ENCODE measurements at regions not wholly inside any gene's neighbourhood (a gene's known extent, or its start where the extent isn't known, plus 50 kb on each side); places are given as distances from the start of the nearest gene placed in this dataset.

DNA sequence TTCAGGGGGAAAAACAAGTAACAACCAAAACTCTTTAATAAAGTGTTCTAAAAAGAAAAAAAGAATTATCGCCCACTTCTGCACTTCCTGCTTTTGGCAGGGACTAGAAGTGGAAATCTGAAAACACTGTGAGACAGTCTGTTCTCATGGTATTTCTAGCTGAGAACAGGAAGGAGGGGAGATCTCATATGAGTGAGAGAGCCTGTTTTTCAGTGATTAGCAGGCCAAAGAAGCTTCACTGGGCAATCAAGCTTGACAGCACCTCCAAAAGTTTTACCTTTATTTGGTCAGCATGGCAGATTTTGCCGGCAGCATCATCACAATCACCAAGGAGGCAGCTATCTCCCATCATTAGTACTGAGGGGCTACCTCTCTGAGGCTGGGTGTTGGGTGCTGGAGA, 79.5 kb upstream of the ATXN1 start:
- Histone ChIP-seq H3K27me3 (ENCODE audit: control insufficient read depth in 2 of 2, insufficient read depth in 2 of 2, low read length in 2 of 2) (peaks cover 2 to 3% of the 10 kb centered on the region in 2 experiments), H3K4me1 (ENCODE audit: control insufficient read depth, extremely low read depth, insufficient read depth, low read length) (no peaks in the 10 kb centered on the region), H3K4me2 (ENCODE audit: insufficient read depth, low read length) (no peak overlapping the region), H3K4me3 (replicated peaks in 1 of 3; ENCODE audit: insufficient read depth in 1 of 3, low read depth in 1 of 3, low read length in 3 of 3) (no peak overlapping the region), H3K79me2 (ENCODE audit: control insufficient read depth, insufficient read depth, low read length) (no peaks in the 10 kb centered on the region), H3K36me3 (ENCODE audit: control insufficient read depth in 2 of 2, extremely low read depth in 1 of 2, insufficient read depth in 2 of 2, low read length in 2 of 2) (no peaks in the 10 kb centered on the region), H3K9me3 (replicated peaks; ENCODE audit: control insufficient read depth, insufficient read depth, low read length) (no peaks in the 10 kb centered on the region), H3K9me1 (replicated peaks; ENCODE audit: control insufficient read depth, extremely low read depth, insufficient read depth, low read length) (no peaks in the 10 kb centered on the region), H4K20me1 (replicated peaks; ENCODE audit: control insufficient read depth, extremely low read depth, insufficient read depth, low read length) (no peaks in the 10 kb centered on the region), H3K27ac (ENCODE audit: insufficient read depth, low read depth, low read length) (no peak overlapping the region), H3K9ac (replicated peaks; ENCODE audit: extremely low read depth, insufficient read depth, low read length) (no peak overlapping the region), H2AFZ (ENCODE audit: low read depth, low read length) (no peak overlapping the region)
- FAIRE-seq (no peak), DNase-seq (ENCODE audit: low read depth, low spot score) (no peak)
- BruUV-seq (replicated peaks) = no TSS peak
- POLR2A ChIA-PET = no interaction called here
- TF ChIP-seq POLR2A (IDR thresholded peaks at IDR 0.05; ENCODE audit: low read depth, low read length) = no peak
- TF ChIP-seq GATA2 (IDR thresholded peaks at IDR 0.05; ENCODE audit: insufficient read depth, insufficient read length, low read depth, low read length) = no peak
- TF ChIP-seq MAX (IDR thresholded peaks at IDR 0.05; ENCODE audit: insufficient read depth, insufficient read length) = no peak
- no peak for TF ChIP-seq JUN (IDR thresholded peaks at IDR 0.05; ENCODE audit: borderline replicate concordance, insufficient read depth, insufficient read length, low read depth)
- CTCF ChIA-PET = no interaction called here
- dilution Hi-C loops (cut with MboI; ENCODE audit: extremely low pct_ligation_motif_present, low sequenced_read_pairs) = no loop called here
- intact Hi-C loops (cut with micrococcal nuclease) = no loop called here

GRCh38 chr6:16840291-16840690, 79.0 kb upstream of the ATXN1 start:
- intact Hi-C loops (cut with micrococcal nuclease) (no loop called here), dilution Hi-C loops (cut with MboI; ENCODE audit: extremely low pct_ligation_motif_present, low sequenced_read_pairs) (no loop called here)
- Histone ChIP-seq H4K20me1 (replicated peaks; ENCODE audit: control insufficient read depth, extremely low read depth, insufficient read depth, low read length) (no peaks in the 10 kb centered on the region), H3K36me3 (ENCODE audit: control insufficient read depth in 2 of 2, extremely low read depth in 1 of 2, insufficient read depth in 2 of 2, low read length in 2 of 2) (no peaks in the 10 kb centered on the region), H3K9ac (replicated peaks; ENCODE audit: extremely low read depth, insufficient read depth, low read length) (no peak overlapping the region), H3K27me3 (ENCODE audit: control insufficient read depth in 2 of 2, insufficient read depth in 2 of 2, low read length in 2 of 2) (peaks cover 2 to 3% of the 10 kb centered on the region in 2 experiments), H2AFZ (ENCODE audit: low read depth, low read length) (no peak overlapping the region), H3K4me3 (replicated peaks in 1 of 3; ENCODE audit: insufficient read depth in 1 of 3, low read depth in 1 of 3, low read length in 3 of 3) (no peak overlapping the region), H3K9me3 (replicated peaks; ENCODE audit: control insufficient read depth, insufficient read depth, low read length) (no peaks in the 10 kb centered on the region), H3K4me2 (ENCODE audit: insufficient read depth, low read length) (no peak overlapping the region), H3K4me1 (ENCODE audit: control insufficient read depth, extremely low read depth, insufficient read depth, low read length) (no peaks in the 10 kb centered on the region), H3K79me2 (ENCODE audit: control insufficient read depth, insufficient read depth, low read length) (no peaks in the 10 kb centered on the region), H3K9me1 (replicated peaks; ENCODE audit: control insufficient read depth, extremely low read depth, insufficient read depth, low read length) (no peaks in the 10 kb centered on the region), H3K27ac (ENCODE audit: insufficient read depth, low read depth, low read length) (no peak overlapping the region)
- ChIA-PET POLR2A (no interaction called here), CTCF (no interaction called here)
- no TSS peak for BruUV-seq (replicated peaks)
- DNase-seq (ENCODE audit: low read depth, low spot score) = no peak
- TF ChIP-seq, protein P1, sequence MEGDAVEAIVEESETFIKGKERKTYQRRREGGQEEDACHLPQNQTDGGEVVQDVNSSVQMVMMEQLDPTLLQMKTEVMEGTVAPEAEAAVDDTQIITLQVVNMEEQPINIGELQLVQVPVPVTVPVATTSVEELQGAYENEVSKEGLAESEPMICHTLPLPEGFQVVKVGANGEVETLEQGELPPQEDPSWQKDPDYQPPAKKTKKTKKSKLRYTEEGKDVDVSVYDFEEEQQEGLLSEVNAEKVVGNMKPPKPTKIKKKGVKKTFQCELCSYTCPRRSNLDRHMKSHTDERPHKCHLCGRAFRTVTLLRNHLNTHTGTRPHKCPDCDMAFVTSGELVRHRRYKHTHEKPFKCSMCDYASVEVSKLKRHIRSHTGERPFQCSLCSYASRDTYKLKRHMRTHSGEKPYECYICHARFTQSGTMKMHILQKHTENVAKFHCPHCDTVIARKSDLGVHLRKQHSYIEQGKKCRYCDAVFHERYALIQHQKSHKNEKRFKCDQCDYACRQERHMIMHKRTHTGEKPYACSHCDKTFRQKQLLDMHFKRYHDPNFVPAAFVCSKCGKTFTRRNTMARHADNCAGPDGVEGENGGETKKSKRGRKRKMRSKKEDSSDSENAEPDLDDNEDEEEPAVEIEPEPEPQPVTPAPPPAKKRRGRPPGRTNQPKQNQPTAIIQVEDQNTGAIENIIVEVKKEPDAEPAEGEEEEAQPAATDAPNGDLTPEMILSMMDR (IDR thresholded peaks at IDR 0.05; ENCODE audit: extremely low read depth in 1 of 2, insufficient read depth in 1 of 2, low read depth in 1 of 2, low read length in 2 of 2) = no peak
- TF ChIP-seq MAX (IDR thresholded peaks at IDR 0.05; ENCODE audit: insufficient read depth, insufficient read length) (no peak), FOS (IDR thresholded peaks at IDR 0.05; ENCODE audit: borderline replicate concordance, insufficient read depth, low read length) (no peak), GATA2 (IDR thresholded peaks at IDR 0.05; ENCODE audit: insufficient read depth, insufficient read length, low read depth, low read length) (no peak), MYC (IDR thresholded peaks at IDR 0.05; ENCODE audit: low read depth, low read length) (no peak), POLR2A (IDR thresholded peaks at IDR 0.05; ENCODE audit: low read depth, low read length) (no peak), JUN (IDR thresholded peaks at IDR 0.05; ENCODE audit: borderline replicate concordance, insufficient read depth, insufficient read length, low read depth) (no peak), POLR2AphosphoS5 (IDR thresholded peaks at IDR 0.05; ENCODE audit: insufficient read depth, low read depth, low read length) (no peak)
- no peak for FAIRE-seq

Data from endothelial cell of umbilical vein (primary cell).